DOHH2 (cell line): ENCODE measurements at regions not wholly inside any gene's neighbourhood (a gene's known extent, or its start where the extent isn't known, plus 50 kb on each side); places are given as distances from the start of the nearest gene placed in this dataset.

ENCODE experiments used
- CTCF ChIP-seq: fragments of 200-600 bp; sonication (generic); IDR thresholded peaks from one replicate; pipeline ENCODE4 v1.5.1; 2014; ENCODE audit warnings: antibody characterized with exemption, mild to moderate bottlenecking, low read depth, low read length; ENCODE audit not compliant: poor library complexity, severe bottlenecking
- EZH2phosphoT487 ChIP-seq: fragments of 200-600 bp; sonication (generic); IDR thresholded peaks from 2 replicates; pipeline ENCODE4 v1.6.1; 2017; ENCODE audit warnings: borderline replicate concordance, mild to moderate bottlenecking, antibody characterized with exemption, low read length, moderate library complexity, mixed read lengths

- TF ChIP-seq CTCF (no peak), EZH2phosphoT487 (no peak)
These were observed 243.6 kb upstream of the IRX2 start for GRCh38 chr5:2995035-2995434.
